Prostate gland (tissue), 2 donors: ENCODE measurements at regions not wholly inside any gene's neighbourhood (a gene's known extent, or its start where the extent isn't known, plus 50 kb on each side); places are given as distances from the start of the nearest gene placed in this dataset.

Experiments
- CTCF ChIP-seq, 4 experiments: fragments of 200-600 bp in 2 of 4; fragments of 450-650 bp in 2 of 4; sonication (generic) in 2 of 4; IDR thresholded peaks; 1 replicate in 3 of 4; 2 replicates in 1 of 4; pipeline ENCODE4 v1.5.1; 2016 to 2019; ENCODE audit warnings: antibody characterized with exemption in 4 of 4, mild to moderate bottlenecking in 2 of 4, moderate library complexity in 2 of 4
- POLR2AphosphoS5 ChIP-seq: sonication (generic); formaldehyde crosslinking; IDR thresholded peaks from one replicate; pipeline ENCODE4 v1.6.1; 2017; ENCODE audit warnings: antibody characterized with exemption

GRCh38 chr12:73714655-73715054 lies 823.0 kb upstream of the ATXN7L3B start:
- TF ChIP-seq CTCF (IDR thresholded peaks at IDR 0.05) (no peak), POLR2AphosphoS5 (no peak)
